ENCODE measurements at regions not wholly inside any gene's neighbourhood (a gene's known extent, or its start where the extent isn't known, plus 50 kb on each side); places are given as distances from the start of the nearest gene placed in this dataset.

- in situ Hi-C loops (cut with HindIII; ENCODE audit: low sequenced_read_pairs) = no loop called here
- DNase-seq (ENCODE audit: low read depth, low spot score) = no peak
- H3K4me3 ChIP-seq (ENCODE audit: low read depth, low read length) = no peak overlapping the region
- no peak for TF ChIP-seq CTCF (IDR thresholded peaks at IDR 0.05; ENCODE audit: low read depth, low read length)
Measured at GRCh38 chr15:62382046-62382445, 217.0 kb upstream of the C2CD4B start.

GRCh38 chr15:62389885-62390790 lies 225.1 kb upstream of the C2CD4B start, which contains the start of gene TLN2:
TLN2 (plus strand) TSS chr15:62390550.
- no peak for TF ChIP-seq CTCF (IDR thresholded peaks at IDR 0.05; ENCODE audit: low read depth, low read length)
- in situ Hi-C loops (cut with HindIII; ENCODE audit: low sequenced_read_pairs) = no loop called here
- peak; percentile 71 for DNase-seq (ENCODE audit: low read depth, low spot score)
- peak within 1 kb of the TSS; percentile 95 for H3K4me3 ChIP-seq (ENCODE audit: low read depth, low read length)

- H3K4me3 ChIP-seq (ENCODE audit: low read depth, low read length) = peak overlapping the region; percentile 95
- no peak for TF ChIP-seq CTCF (IDR thresholded peaks at IDR 0.05; ENCODE audit: low read depth, low read length)
- in situ Hi-C loops (cut with HindIII; ENCODE audit: low sequenced_read_pairs) = no loop called here
- peak; percentile 67 for DNase-seq (ENCODE audit: low read depth, low spot score)
Measured at GRCh38 chr15:62390791-62391640, 225.9 kb upstream of the C2CD4B start.

- DNase-seq (ENCODE audit: low read depth, low spot score) = peak; percentile 54
- in situ Hi-C loops (cut with HindIII; ENCODE audit: low sequenced_read_pairs) = no loop called here
- TF ChIP-seq CTCF (IDR thresholded peaks at IDR 0.05; ENCODE audit: low read depth, low read length) = peak; percentile 34
- H3K4me3 ChIP-seq (ENCODE audit: low read depth, low read length) = peak overlapping the region; percentile 95
Measured at GRCh38 chr15:62391641-62392262, 226.7 kb upstream of the C2CD4B start.

- in situ Hi-C loops (cut with HindIII; ENCODE audit: low sequenced_read_pairs) = no loop called here
- H3K4me3 ChIP-seq (ENCODE audit: low read depth, low read length) = peak overlapping the region; percentile 95
- DNase-seq (ENCODE audit: low read depth, low spot score) = peak; percentile 30
- peak; percentile 7 for TF ChIP-seq CTCF (IDR thresholded peaks at IDR 0.05; ENCODE audit: low read depth, low read length)
Measured at GRCh38 chr15:62392376-62392775, 227.3 kb upstream of the C2CD4B start.

- no peak for DNase-seq (ENCODE audit: low read depth, low spot score)
- no peak overlapping the region for H3K4me3 ChIP-seq (ENCODE audit: low read depth, low read length)
- in situ Hi-C loops (cut with HindIII; ENCODE audit: low sequenced_read_pairs) = no loop called here
- no peak for TF ChIP-seq CTCF (IDR thresholded peaks at IDR 0.05; ENCODE audit: low read depth, low read length)
Measured at GRCh38 chr15:62393196-62393595, 228.1 kb upstream of the C2CD4B start.

Measured in astrocyte of the spinal cord (primary cell).